VCaP (cell line): ENCODE measurements at regions not wholly inside any gene's neighbourhood (a gene's known extent, or its start where the extent isn't known, plus 50 kb on each side); places are given as distances from the start of the nearest gene placed in this dataset.

Experiments
- H3K27ac ChIP-seq: fragments of 450-650 bp; 2 replicates; pipeline ENCODE4 v1.5.1; 2017
- TF ChIP-seq, protein P1 (sequence below): fragments of 450-650 bp; conservative IDR thresholded peaks from 2 replicates; pipeline ENCODE4 v1.5.1; 2017; ENCODE audit warnings: mild to moderate bottlenecking, moderate library complexity

DNA sequence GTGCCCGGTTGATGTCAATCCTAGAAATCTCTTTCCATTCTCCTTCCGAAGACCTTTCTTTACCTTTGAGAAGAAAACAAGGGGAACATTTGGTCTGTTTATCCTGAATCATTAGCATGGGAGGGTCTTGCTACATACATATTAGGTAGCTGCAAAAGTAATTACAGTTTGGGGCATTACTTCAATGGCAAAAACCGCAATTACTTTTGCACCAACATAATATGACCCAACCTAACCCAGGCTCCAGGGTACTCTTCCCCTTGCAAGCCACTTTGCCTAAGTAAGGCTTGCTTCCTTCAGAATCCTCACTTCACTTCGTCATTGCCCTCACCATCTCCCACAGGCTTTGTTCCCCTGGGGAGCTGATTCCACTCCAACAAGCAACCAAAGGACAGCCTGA, 662.7 kb downstream of the DIAPH3 start:
- H3K27ac ChIP-seq = no peak overlapping the region
- TF ChIP-seq, protein P1, sequence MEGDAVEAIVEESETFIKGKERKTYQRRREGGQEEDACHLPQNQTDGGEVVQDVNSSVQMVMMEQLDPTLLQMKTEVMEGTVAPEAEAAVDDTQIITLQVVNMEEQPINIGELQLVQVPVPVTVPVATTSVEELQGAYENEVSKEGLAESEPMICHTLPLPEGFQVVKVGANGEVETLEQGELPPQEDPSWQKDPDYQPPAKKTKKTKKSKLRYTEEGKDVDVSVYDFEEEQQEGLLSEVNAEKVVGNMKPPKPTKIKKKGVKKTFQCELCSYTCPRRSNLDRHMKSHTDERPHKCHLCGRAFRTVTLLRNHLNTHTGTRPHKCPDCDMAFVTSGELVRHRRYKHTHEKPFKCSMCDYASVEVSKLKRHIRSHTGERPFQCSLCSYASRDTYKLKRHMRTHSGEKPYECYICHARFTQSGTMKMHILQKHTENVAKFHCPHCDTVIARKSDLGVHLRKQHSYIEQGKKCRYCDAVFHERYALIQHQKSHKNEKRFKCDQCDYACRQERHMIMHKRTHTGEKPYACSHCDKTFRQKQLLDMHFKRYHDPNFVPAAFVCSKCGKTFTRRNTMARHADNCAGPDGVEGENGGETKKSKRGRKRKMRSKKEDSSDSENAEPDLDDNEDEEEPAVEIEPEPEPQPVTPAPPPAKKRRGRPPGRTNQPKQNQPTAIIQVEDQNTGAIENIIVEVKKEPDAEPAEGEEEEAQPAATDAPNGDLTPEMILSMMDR = no peak

DNA sequence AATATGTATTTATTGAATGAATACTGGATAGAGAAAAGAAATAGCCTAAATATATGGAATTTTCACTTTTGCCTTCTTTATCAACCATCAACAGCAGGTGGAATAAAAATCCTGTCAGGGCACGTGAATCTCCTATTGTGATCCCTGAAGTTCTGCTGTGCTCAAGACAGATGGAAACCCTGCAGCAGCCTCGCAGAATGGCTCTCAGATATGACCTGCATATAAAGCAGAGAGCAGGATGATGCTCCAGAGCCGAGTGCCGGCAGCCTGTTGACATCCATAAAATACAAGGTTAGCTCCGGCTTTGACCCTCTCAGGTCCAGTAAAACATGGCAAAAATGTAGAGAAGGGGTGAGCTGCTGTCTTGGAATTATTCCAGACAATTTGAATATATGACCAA, 659.3 kb downstream of the DIAPH3 start:
- TF ChIP-seq, protein P1 = no peak
- no peak overlapping the region for H3K27ac ChIP-seq

DNA sequence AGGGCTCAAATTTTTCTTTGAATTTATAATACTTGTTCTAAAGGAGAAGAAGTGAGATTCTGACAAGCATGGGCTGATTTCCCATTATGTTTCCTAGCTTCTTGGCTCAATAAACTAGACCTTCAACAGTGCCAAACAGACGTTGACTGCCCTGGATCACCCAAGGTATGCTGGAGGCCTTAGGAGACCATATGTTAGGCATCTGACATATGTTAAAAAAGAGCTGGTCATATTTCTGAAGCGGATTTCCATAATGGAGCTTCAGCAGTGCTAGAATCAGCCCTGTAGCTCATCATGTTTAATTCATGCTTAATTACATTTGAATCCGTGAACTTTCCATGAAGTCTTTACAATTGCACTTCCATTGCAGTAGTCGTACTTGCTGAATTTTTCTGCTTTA, 653.3 kb downstream of the DIAPH3 start:
- TF ChIP-seq, protein P1 = no peak
- H3K27ac ChIP-seq = no peak overlapping the region

GRCh38 chr13:59513686-59514085, 650.0 kb downstream of the DIAPH3 start:
- H3K27ac ChIP-seq = no peak overlapping the region
- TF ChIP-seq, protein P1 = no peak

DNA sequence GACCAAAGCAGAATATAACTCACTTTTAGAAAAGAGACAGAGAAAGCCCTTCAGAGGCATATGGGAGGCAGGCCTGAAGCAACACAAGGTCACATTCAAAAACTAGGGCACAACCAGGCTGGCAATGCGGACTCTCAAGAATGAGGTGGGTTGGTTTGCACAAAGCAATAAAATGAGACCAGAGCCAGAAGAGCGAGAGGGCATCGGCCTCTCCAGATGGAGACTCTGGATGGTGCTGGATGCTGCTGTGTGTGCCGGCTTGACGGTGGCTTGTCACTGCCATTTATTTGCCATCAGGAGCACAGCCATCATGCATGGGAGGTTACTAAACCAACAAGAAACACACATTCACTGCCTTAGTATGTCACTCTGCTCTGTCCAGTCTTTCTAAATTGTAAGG, 649.4 kb downstream of the DIAPH3 start:
- H3K27ac ChIP-seq = no peak overlapping the region
- TF ChIP-seq, protein P1 = no peak

DNA sequence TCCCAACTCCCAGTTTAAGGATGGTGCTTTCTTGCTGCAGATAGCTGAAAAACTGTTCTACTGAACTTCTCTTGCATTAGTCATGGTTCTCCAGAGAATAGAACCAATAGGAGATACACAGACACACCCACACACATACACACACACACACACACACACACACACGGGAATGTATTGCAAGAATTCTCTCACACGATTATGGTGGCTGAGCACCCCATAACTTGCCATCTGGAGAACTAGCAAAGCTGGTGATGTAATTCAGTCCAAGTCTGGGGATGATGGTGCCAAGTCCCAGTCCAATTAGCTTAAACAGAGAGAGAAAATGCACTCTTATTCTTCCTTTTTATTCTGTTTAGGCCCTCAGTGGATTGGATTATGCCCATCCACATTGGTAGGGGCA, 643.9 kb downstream of the DIAPH3 start:
- TF ChIP-seq, protein P1 = no peak
- no peak overlapping the region for H3K27ac ChIP-seq

DNA sequence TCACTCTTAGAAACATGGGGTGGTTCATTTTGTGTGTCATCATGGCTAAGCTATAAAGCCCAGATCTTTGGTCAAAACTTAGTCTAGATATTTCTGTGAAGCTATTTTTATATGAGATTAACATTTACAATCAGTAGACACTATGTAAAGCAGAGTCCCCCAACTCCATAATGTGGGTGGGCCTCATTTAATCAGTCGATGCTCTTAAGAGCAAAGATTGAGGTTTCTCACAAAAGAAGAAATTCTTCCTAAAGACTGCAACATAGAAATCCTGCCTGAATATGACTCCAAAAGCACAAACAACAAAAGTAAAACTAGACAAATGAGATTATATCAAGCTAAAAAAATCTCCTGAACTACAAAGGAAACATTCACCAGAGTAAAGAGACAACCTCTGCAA, 642.2 kb downstream of the DIAPH3 start:
- TF ChIP-seq, protein P1 = no peak
- no peak overlapping the region for H3K27ac ChIP-seq

DNA sequence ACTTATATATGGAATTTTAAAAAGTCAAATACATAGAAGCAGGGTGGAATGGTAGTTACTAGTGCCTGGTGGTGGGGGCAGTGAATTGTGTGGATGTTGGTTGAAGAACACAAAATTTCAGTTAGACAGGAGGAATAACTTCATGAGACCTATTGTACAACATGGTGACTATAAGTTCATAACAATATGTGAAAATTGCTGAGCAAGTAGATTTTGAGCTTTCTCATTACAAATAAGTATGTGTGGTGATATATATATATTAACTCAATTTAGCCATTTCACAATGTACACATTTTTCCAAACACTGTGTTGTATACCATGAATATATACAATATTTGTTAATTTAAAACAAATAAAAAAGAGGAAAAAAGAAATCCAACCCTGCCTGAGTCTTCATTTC, 641.1 kb downstream of the DIAPH3 start:
- H3K27ac ChIP-seq = no peak overlapping the region
- TF ChIP-seq, protein P1 = no peak
